ENCODE measurements at regions not wholly inside any gene's neighbourhood (a gene's known extent, or its start where the extent isn't known, plus 50 kb on each side); places are given as distances from the start of the nearest gene placed in this dataset.

DNA sequence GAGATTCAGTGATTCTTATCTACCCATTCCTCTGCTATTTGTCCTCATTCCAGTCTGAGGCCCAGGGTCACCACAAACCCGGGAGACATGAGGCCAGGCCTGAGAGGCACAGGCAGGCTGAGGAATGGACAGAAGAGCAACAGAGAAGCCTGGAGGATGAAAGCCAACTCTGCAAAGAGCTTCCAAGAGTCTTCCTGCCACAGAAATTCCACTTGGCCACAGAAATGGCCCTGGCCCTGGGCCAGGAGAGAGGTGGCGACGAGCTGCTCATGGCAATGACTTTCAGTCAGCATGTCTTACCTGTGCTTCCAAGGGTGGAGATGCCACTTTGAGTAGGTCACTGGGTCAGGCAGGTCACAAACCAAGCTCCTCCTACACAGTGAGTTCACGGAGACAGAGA is 155.3 kb upstream of the PKDCC start:
- TF ChIP-seq, protein P1, sequence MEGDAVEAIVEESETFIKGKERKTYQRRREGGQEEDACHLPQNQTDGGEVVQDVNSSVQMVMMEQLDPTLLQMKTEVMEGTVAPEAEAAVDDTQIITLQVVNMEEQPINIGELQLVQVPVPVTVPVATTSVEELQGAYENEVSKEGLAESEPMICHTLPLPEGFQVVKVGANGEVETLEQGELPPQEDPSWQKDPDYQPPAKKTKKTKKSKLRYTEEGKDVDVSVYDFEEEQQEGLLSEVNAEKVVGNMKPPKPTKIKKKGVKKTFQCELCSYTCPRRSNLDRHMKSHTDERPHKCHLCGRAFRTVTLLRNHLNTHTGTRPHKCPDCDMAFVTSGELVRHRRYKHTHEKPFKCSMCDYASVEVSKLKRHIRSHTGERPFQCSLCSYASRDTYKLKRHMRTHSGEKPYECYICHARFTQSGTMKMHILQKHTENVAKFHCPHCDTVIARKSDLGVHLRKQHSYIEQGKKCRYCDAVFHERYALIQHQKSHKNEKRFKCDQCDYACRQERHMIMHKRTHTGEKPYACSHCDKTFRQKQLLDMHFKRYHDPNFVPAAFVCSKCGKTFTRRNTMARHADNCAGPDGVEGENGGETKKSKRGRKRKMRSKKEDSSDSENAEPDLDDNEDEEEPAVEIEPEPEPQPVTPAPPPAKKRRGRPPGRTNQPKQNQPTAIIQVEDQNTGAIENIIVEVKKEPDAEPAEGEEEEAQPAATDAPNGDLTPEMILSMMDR (IDR thresholded peaks at IDR 0.05), result no peak
- TF ChIP-seq POLR2A (IDR thresholded peaks at IDR 0.05) (no peak), EP300 (IDR thresholded peaks at IDR 0.05) (no peak), POLR2AphosphoS5 (IDR thresholded peaks at IDR 0.05) (no peak)

Measured in sigmoid colon (tissue), 4 donors.